WTC11 (cell line): ENCODE measurements at regions not wholly inside any gene's neighbourhood (a gene's known extent, or its start where the extent isn't known, plus 50 kb on each side); places are given as distances from the start of the nearest gene placed in this dataset.

Source experiments
- JUN ChIP-seq: sonication (generic); formaldehyde crosslinking; IDR thresholded peaks from 2 replicates; pipeline ENCODE4 v1.8.0; 2023; ENCODE audit warnings: mild to moderate bottlenecking, missing genetic modification reagents
- TCF7 ChIP-seq: sonication (generic); formaldehyde crosslinking; IDR thresholded peaks from 2 replicates; pipeline ENCODE4 v1.8.0; 2022; ENCODE audit warnings: mild to moderate bottlenecking, low read depth, missing genetic modification reagents, moderate library complexity
- TP53 ChIP-seq: sonication (generic); formaldehyde crosslinking; IDR thresholded peaks from 2 replicates; pipeline ENCODE4 v1.8.1; 2023; ENCODE audit warnings: mild to moderate bottlenecking, missing genetic modification reagents
- TF ChIP-seq, protein P1 (sequence below): fragments of 200-600 bp; IDR thresholded peaks from 2 replicates; pipeline ENCODE4 v1.8.0; 2022; ENCODE audit warnings: antibody characterized with exemption

DNA sequence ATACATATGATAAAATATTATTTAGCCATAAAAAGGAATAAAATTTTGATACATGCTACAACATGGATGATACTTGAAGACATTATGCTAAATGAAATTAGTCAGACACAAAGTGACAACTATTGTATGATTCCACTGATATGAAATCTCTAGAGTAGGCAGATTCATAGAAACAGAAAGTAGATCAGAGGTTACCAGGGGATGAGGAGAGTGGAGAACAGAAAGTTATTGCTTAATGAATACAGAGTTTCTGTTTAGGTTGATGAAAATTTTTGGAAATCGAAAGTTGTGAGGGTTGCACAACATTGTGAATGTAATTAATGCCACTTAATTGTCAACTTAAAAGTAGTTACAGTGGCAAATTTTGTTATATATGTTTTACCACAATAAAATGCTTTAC lies 315.7 kb upstream of the USP25 start:
- TF ChIP-seq, protein P1, sequence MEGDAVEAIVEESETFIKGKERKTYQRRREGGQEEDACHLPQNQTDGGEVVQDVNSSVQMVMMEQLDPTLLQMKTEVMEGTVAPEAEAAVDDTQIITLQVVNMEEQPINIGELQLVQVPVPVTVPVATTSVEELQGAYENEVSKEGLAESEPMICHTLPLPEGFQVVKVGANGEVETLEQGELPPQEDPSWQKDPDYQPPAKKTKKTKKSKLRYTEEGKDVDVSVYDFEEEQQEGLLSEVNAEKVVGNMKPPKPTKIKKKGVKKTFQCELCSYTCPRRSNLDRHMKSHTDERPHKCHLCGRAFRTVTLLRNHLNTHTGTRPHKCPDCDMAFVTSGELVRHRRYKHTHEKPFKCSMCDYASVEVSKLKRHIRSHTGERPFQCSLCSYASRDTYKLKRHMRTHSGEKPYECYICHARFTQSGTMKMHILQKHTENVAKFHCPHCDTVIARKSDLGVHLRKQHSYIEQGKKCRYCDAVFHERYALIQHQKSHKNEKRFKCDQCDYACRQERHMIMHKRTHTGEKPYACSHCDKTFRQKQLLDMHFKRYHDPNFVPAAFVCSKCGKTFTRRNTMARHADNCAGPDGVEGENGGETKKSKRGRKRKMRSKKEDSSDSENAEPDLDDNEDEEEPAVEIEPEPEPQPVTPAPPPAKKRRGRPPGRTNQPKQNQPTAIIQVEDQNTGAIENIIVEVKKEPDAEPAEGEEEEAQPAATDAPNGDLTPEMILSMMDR: no peak
- TF ChIP-seq TCF7 (no peak), TP53 (CRISPR knock-in tag) (no peak), JUN (CRISPR knock-in tag) (no peak)
